Dendritic cell treated with granulocyte-macrophage colony-stimulating factor and Interleukin-4, amounts not matched to agents 40 ng/mL and 50 ng/mL, for 4 days (primary cell): ENCODE measurements at regions not wholly inside any gene's neighbourhood (a gene's known extent, or its start where the extent isn't known, plus 50 kb on each side); places are given as distances from the start of the nearest gene placed in this dataset.

Experiments
- H3K27ac Mint-ChIP-seq: one replicate; pipeline ENCODE4 v1.8.0; 2022; ENCODE audit warnings: mild to moderate bottlenecking, mixed read lengths
- H3K27me3 Mint-ChIP-seq: one replicate; pipeline ENCODE4 v1.8.0; 2022; ENCODE audit warnings: mild to moderate bottlenecking, mixed read lengths
- H3K36me3 Mint-ChIP-seq: one replicate; pipeline ENCODE4 v1.8.0; 2022; ENCODE audit warnings: low read depth, mixed read lengths
- H3K4me1 Mint-ChIP-seq: one replicate; pipeline ENCODE4 v1.8.0; 2022; ENCODE audit warnings: low read depth, mixed read lengths
- H3K4me3 Mint-ChIP-seq: one replicate; pipeline ENCODE4 v1.8.0; 2022; ENCODE audit warnings: mild to moderate bottlenecking, moderate library complexity, mixed read lengths
- H3K9me3 Mint-ChIP-seq: one replicate; pipeline ENCODE4 v1.8.0; 2022; ENCODE audit warnings: mixed read lengths
- intact Hi-C: fragments of 100-400 bp; cut with micrococcal nuclease; formaldehyde crosslinking; loops from one replicate; pipeline ENCODE4 v1.15.0; 2022

- H3K4me1 Mint-ChIP-seq: no peaks in the 10 kb centered on the region
- no peak overlapping the region for H3K4me3 Mint-ChIP-seq
- no peaks in the 10 kb centered on the region for H3K36me3 Mint-ChIP-seq
- peaks cover 23% of the 10 kb centered on the region for H3K9me3 Mint-ChIP-seq
- H3K27me3 Mint-ChIP-seq: peaks cover 2% of the 10 kb centered on the region
- intact Hi-C loops: no loop called here
- no peak overlapping the region for H3K27ac Mint-ChIP-seq
Measured at GRCh38 chr2:100647709-100648108, 84.9 kb downstream of the PDCL3 start.

GRCh38 chr2:100650151-100650550, 87.4 kb downstream of the PDCL3 start:
- no peaks in the 10 kb centered on the region for H3K36me3 Mint-ChIP-seq
- H3K4me3 Mint-ChIP-seq: no peak overlapping the region
- H3K27me3 Mint-ChIP-seq: peaks cover 2% of the 10 kb centered on the region
- no peaks in the 10 kb centered on the region for H3K4me1 Mint-ChIP-seq
- H3K27ac Mint-ChIP-seq: no peak overlapping the region
- peaks cover 23% of the 10 kb centered on the region for H3K9me3 Mint-ChIP-seq
- intact Hi-C loops: no loop called here

- H3K4me1 Mint-ChIP-seq: no peaks in the 10 kb centered on the region
- no peaks in the 10 kb centered on the region for H3K36me3 Mint-ChIP-seq
- no peak overlapping the region for H3K27ac Mint-ChIP-seq
- intact Hi-C loops: no loop called here
- H3K9me3 Mint-ChIP-seq: peaks cover 11% of the 10 kb centered on the region
- H3K4me3 Mint-ChIP-seq: no peak overlapping the region
- H3K27me3 Mint-ChIP-seq: peaks cover 8% of the 10 kb centered on the region
Measured at GRCh38 chr2:100653449-100654035, 90.7 kb downstream of the PDCL3 start.

GRCh38 chr2:100654611-100655010, 91.8 kb downstream of the PDCL3 start:
- Mint-ChIP-seq H3K36me3 (no peaks in the 10 kb centered on the region), H3K4me3 (no peak overlapping the region), H3K27ac (no peak overlapping the region), H3K9me3 (peaks cover under 1% of the 10 kb centered on the region), H3K4me1 (no peaks in the 10 kb centered on the region), H3K27me3 (peaks cover 8% of the 10 kb centered on the region)
- intact Hi-C loops: no loop called here

GRCh38 chr2:100655446-100655845, 92.7 kb downstream of the PDCL3 start:
- no peak overlapping the region for H3K4me3 Mint-ChIP-seq
- H3K9me3 Mint-ChIP-seq: no peaks in the 10 kb centered on the region
- intact Hi-C loops: no loop called here
- H3K27ac Mint-ChIP-seq: no peak overlapping the region
- no peaks in the 10 kb centered on the region for H3K4me1 Mint-ChIP-seq
- no peaks in the 10 kb centered on the region for H3K36me3 Mint-ChIP-seq
- H3K27me3 Mint-ChIP-seq: peaks cover 12% of the 10 kb centered on the region

GRCh38 chr2:100655936-100656534, 93.2 kb downstream of the PDCL3 start:
- Mint-ChIP-seq H3K4me3 (no peak overlapping the region), H3K36me3 (no peaks in the 10 kb centered on the region), H3K27ac (no peak overlapping the region), H3K27me3 (peaks cover 11% of the 10 kb centered on the region), H3K4me1 (no peaks in the 10 kb centered on the region), H3K9me3 (no peaks in the 10 kb centered on the region)
- intact Hi-C loops: no loop called here

- no peaks in the 10 kb centered on the region for H3K36me3 Mint-ChIP-seq
- H3K27ac Mint-ChIP-seq: no peak overlapping the region
- intact Hi-C loops: no loop called here
- H3K4me1 Mint-ChIP-seq: no peaks in the 10 kb centered on the region
- H3K27me3 Mint-ChIP-seq: peaks cover 11% of the 10 kb centered on the region
- no peaks in the 10 kb centered on the region for H3K9me3 Mint-ChIP-seq
- no peak overlapping the region for H3K4me3 Mint-ChIP-seq
Measured at GRCh38 chr2:100658017-100658416, 95.2 kb downstream of the PDCL3 start.

- Mint-ChIP-seq H3K27me3 (peaks cover 12% of the 10 kb centered on the region), H3K4me3 (no peak overlapping the region), H3K4me1 (no peaks in the 10 kb centered on the region), H3K27ac (no peak overlapping the region), H3K36me3 (no peaks in the 10 kb centered on the region), H3K9me3 (no peaks in the 10 kb centered on the region)
- intact Hi-C loops: no loop called here
Measured at GRCh38 chr2:100660851-100661584, 98.2 kb downstream of the PDCL3 start.

- intact Hi-C loops: no loop called here
- Mint-ChIP-seq H3K36me3 (no peaks in the 10 kb centered on the region), H3K27ac (no peak overlapping the region), H3K4me3 (no peak overlapping the region), H3K9me3 (no peaks in the 10 kb centered on the region), H3K4me1 (no peaks in the 10 kb centered on the region), H3K27me3 (peaks cover 11% of the 10 kb centered on the region)
Measured at GRCh38 chr2:100662866-100663265, 100.1 kb downstream of the PDCL3 start.

- H3K36me3 Mint-ChIP-seq: no peaks in the 10 kb centered on the region
- H3K4me1 Mint-ChIP-seq: no peaks in the 10 kb centered on the region
- intact Hi-C loops: no loop called here
- H3K9me3 Mint-ChIP-seq: no peaks in the 10 kb centered on the region
- no peak overlapping the region for H3K4me3 Mint-ChIP-seq
- H3K27me3 Mint-ChIP-seq: peaks cover 12% of the 10 kb centered on the region
- no peak overlapping the region for H3K27ac Mint-ChIP-seq
Measured at GRCh38 chr2:100664021-100664755, 101.4 kb downstream of the PDCL3 start.

- H3K27me3 Mint-ChIP-seq: peaks cover 12% of the 10 kb centered on the region
Measured at GRCh38 chr2:100664756-100665101, 101.9 kb downstream of the PDCL3 start.

GRCh38 chr2:100666996-100667395, 104.2 kb downstream of the PDCL3 start:
- Mint-ChIP-seq H3K4me3 (no peak overlapping the region), H3K27ac (no peak overlapping the region), H3K27me3 (peaks cover 14% of the 10 kb centered on the region), H3K9me3 (no peaks in the 10 kb centered on the region), H3K36me3 (no peaks in the 10 kb centered on the region), H3K4me1 (no peaks in the 10 kb centered on the region)
- intact Hi-C loops: no loop called here

More at GRCh38 chr2:100664756-100665101, 101.9 kb downstream of the PDCL3 start:
- no peaks in the 10 kb centered on the region for H3K36me3 Mint-ChIP-seq
- no peak overlapping the region for H3K4me3 Mint-ChIP-seq
- no peak overlapping the region for H3K27ac Mint-ChIP-seq
- H3K9me3 Mint-ChIP-seq: no peaks in the 10 kb centered on the region
- intact Hi-C loops: no loop called here
- H3K4me1 Mint-ChIP-seq: no peaks in the 10 kb centered on the region

- intact Hi-C loops: no loop called here
- Mint-ChIP-seq H3K27me3 (peaks cover 14% of the 10 kb centered on the region), H3K4me1 (no peaks in the 10 kb centered on the region), H3K9me3 (no peaks in the 10 kb centered on the region), H3K27ac (no peak overlapping the region), H3K4me3 (no peak overlapping the region), H3K36me3 (no peaks in the 10 kb centered on the region)
Measured at GRCh38 chr2:100667801-100668200, 105.0 kb downstream of the PDCL3 start.

- H3K4me1 Mint-ChIP-seq: no peaks in the 10 kb centered on the region
- intact Hi-C loops: no loop called here
Measured at GRCh38 chr2:100670232-100670631, 107.4 kb downstream of the PDCL3 start.

More at GRCh38 chr2:100670232-100670631, 107.4 kb downstream of the PDCL3 start:
- H3K36me3 Mint-ChIP-seq: no peaks in the 10 kb centered on the region
- H3K27me3 Mint-ChIP-seq: peaks cover 12% of the 10 kb centered on the region
- H3K27ac Mint-ChIP-seq: no peak overlapping the region
- no peaks in the 10 kb centered on the region for H3K9me3 Mint-ChIP-seq
- no peak overlapping the region for H3K4me3 Mint-ChIP-seq
